NCI-H2227 (cell line): ENCODE measurements at regions not wholly inside any gene's neighbourhood (a gene's known extent, or its start where the extent isn't known, plus 50 kb on each side); places are given as distances from the start of the nearest gene placed in this dataset.

Experiments
- DNase-seq: peaks from one replicate; lab custom pipeline; 2025; ENCODE audit not compliant: unreplicated experiment; lab: John Stamatoyannopoulos, UW

DNA sequence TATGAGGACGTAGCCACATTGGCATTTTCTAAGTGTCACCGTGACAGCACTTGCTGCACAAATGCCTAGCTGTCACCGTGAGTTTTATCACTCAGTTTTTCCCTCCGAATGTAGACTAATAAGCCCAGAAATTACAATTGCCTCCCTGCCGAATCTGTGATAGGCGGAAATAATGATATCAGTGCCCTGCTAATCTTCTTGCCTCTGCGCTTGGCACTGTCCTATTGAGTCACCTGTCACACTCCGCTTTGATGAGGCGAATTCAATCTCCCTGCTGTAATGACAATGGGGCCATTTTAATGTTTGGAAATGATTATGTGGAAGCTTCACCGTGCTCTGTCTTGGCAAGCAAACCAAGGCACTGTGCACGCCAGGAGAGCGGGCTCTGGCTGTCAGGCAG lies 112.8 kb downstream of the LINC00237 start:
- no peak for DNase-seq

GRCh38 chr20:20992686-20993360 lies 113.3 kb downstream of the LINC00237 start:
- no peak for DNase-seq

- no peak for DNase-seq
These were observed 113.9 kb downstream of the LINC00237 start for GRCh38 chr20:20992277-20992676.

DNA sequence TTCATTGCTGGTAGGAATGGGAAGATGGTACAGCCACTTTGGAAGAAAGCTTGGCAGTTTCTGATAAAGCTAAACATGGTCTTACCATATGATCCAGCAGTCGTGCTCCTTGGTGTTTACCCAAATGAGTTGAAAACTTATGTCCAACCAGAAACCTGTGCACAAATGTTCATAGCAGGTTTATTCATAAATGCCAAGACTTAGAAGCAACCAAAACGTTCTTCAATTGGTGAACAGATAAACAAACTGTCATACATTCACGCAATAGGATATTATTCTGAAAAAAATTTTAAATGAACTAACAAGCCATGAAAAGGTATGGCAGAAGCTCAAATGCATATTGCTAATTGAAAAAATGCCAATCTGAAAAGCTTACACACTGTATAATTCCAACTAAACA lies 117.1 kb downstream of the LINC00237 start:
- DNase-seq, result no peak

GRCh38 chr20:20979934-20980333 lies 126.2 kb downstream of the LINC00237 start:
- DNase-seq, result no peak

- DNase-seq, result no peak
These were observed 128.4 kb downstream of the LINC00237 start for GRCh38 chr20:20977786-20978185.

- DNase-seq, result no peak
These were observed 133.7 kb downstream of the LINC00237 start for GRCh38 chr20:20972490-20972889.

- DNase-seq, result no peak
These were observed 134.3 kb downstream of the LINC00237 start for GRCh38 chr20:20971810-20972209.

DNA sequence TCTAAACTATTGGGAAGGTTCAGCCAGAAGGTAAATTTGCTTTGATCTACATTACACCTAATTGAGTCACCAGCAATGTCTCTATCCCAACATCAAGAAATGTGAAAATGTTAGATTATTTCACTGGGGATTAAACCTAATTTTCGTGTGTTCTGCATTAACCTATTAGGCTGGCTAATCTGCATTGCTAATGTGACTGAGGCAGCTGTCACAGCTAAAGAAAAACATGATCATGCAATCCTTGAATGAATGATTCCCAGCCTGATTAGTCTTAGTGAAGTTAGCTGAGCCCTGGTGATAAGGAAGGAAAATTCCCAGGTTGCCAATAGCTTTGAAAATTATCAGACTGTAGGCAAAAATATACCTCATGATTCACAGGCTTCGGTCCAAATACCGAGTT lies 135.3 kb downstream of the LINC00237 start:
- no peak for DNase-seq

- no peak for DNase-seq
These were observed 136.4 kb downstream of the LINC00237 start for GRCh38 chr20:20969701-20970280.

GRCh38 chr20:20967564-20968184 lies 138.5 kb downstream of the LINC00237 start:
- DNase-seq, result no peak

DNA sequence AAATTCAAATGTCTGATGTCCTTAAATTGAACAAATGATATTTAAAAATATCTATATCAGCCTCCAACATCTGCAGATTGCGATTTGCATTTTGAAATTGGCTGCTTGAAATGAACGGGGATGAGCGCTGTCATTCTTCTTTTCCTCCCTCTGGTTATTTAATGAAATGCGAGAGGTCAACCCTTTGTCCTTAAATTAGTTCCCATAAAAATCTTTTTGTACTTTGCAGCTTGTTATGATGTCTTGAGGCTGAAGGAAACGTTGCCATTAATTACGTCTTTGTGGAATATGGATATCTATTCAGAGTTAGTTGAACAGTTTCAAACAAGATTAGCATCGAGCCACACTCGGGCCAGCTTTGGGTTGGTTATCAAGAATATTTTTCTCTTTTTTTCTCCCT lies 140.0 kb downstream of the LINC00237 start:
- no peak for DNase-seq

- DNase-seq, result no peak
These were observed 147.0 kb downstream of the LINC00237 start for GRCh38 chr20:20959031-20959755.

DNA sequence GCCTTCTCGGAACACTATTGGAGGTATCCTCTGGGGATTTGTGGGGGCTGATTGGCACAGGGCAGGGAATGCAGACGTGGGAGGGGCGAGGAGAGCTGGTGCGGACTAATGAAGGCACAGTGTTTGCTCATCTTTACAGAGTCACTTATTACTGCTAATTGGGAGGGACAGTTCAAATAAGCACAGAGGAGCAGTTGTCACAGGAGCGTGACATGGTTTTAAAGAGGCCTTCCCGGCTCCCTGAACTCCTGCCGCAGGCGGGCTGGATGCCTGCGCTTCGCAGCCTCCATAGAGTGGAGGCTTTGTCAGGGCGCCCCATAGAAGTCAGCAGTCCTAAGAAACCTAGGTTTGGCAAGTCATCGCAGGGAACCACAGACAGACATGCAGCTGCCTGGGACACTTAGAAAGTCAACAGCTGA lies 149.6 kb downstream of the LINC00237 start:
- no peak for DNase-seq

- no peak for DNase-seq
These were observed 150.3 kb downstream of the LINC00237 start for GRCh38 chr20:20955892-20956291.

- DNase-seq, result no peak
These were observed 152.2 kb downstream of the LINC00237 start for GRCh38 chr20:20953738-20954618.

DNA sequence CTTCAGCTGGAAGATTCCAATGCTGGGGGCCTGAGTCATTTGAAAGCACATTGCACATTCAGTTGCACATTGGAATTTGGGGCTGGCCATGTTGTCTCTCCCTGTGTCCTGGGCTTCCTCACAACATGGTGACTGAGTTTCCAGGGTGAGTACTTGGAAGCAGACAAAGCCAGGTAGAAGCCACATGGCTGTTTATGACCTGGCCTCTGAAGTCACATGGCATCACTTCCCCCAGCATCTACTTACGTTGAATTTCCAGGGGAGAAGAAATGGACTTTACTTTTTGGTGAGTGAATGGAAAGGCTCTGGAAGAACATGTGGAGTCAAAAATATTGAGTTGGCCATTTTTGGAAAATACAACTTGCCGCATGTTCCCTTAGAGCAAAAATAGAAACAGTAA lies 155.5 kb downstream of the LINC00237 start:
- DNase-seq, result no peak

- DNase-seq, result no peak
These were observed 159.9 kb downstream of the LINC00237 start for GRCh38 chr20:20946122-20946759.

- no peak for DNase-seq
These were observed 164.7 kb downstream of the LINC00237 start for GRCh38 chr20:20941468-20941889.

DNA sequence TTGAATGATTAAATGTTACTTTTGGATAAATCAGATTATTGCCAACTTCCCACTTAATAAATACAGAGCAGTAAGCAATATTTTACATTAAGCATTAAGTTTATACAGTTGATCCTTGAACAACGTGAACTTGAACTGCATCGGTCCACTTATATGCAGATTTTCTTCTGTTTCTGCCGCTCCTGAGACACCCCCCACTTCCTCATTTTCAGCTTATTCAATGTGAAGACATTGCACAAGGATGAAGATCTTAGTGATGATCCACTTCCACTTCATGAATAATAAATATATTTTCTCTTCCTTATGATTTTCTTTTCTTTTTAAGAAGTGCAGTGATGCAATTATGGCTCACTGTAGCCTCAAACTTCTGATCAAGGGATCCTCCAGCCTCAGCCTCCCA lies 167.2 kb downstream of the LINC00237 start:
- DNase-seq, result no peak
